Effector memory CD4-positive, alpha-beta T cell (primary cell): ENCODE measurements at regions not wholly inside any gene's neighbourhood (a gene's known extent, or its start where the extent isn't known, plus 50 kb on each side); places are given as distances from the start of the nearest gene placed in this dataset.

ENCODE experiments used
- DNase-seq, 3 donors: peaks; one replicate each; pipeline ENCODE4 v3.0.0-alpha.2; 2020
- H3K27ac ChIP-seq: 2 replicates; pipeline ENCODE4 v1.7.0; 2013; ENCODE audit warnings: mild to moderate bottlenecking, low read length, moderate library complexity; ENCODE audit not compliant: insufficient read depth, poor library complexity, severe bottlenecking
- H3K27me3 ChIP-seq: replicated peaks from 2 replicates; pipeline ENCODE4 v1.7.0; 2013; ENCODE audit warnings: mild to moderate bottlenecking, low read length; ENCODE audit not compliant: insufficient read depth, control insufficient read depth, poor library complexity, severe bottlenecking
- H3K36me3 ChIP-seq: 2 replicates; pipeline ENCODE4 v1.7.0; 2013; ENCODE audit warnings: mild to moderate bottlenecking, low read length, moderate library complexity; ENCODE audit not compliant: control insufficient read depth, insufficient read depth
- H3K4me1 ChIP-seq: 2 replicates; pipeline ENCODE4 v1.7.0; 2013; ENCODE audit warnings: low read length, mild to moderate bottlenecking; ENCODE audit not compliant: control insufficient read depth, insufficient read depth, poor library complexity, severe bottlenecking
- H3K4me3 ChIP-seq: 2 replicates; pipeline ENCODE4 v1.7.0; 2013; ENCODE audit warnings: low read length, low read depth, mild to moderate bottlenecking; ENCODE audit not compliant: insufficient read depth, poor library complexity, severe bottlenecking
- H3K9me3 ChIP-seq: 2 replicates; pipeline ENCODE4 v1.7.0; 2013; ENCODE audit warnings: mild to moderate bottlenecking, low read length, moderate library complexity; ENCODE audit not compliant: control insufficient read depth

- Histone ChIP-seq H3K4me1 (no peaks in the 10 kb centered on the region), H3K9me3 (no peaks in the 10 kb centered on the region), H3K27ac (no peak overlapping the region), H3K36me3 (no peaks in the 10 kb centered on the region), H3K4me3 (no peak overlapping the region), H3K27me3 (no peaks in the 10 kb centered on the region)
- DNase-seq: no peak
These were observed 61.8 kb upstream of the NRP1 start for GRCh38 chr10:33396279-33396678.

- H3K27me3 ChIP-seq: no peaks in the 10 kb centered on the region
- H3K4me3 ChIP-seq: no peak overlapping the region
- H3K36me3 ChIP-seq: no peaks in the 10 kb centered on the region
- H3K9me3 ChIP-seq: no peaks in the 10 kb centered on the region
- no peak for DNase-seq
- no peaks in the 10 kb centered on the region for H3K4me1 ChIP-seq
- no peak overlapping the region for H3K27ac ChIP-seq
These were observed 60.7 kb upstream of the NRP1 start for GRCh38 chr10:33395201-33395600.

GRCh38 chr10:33392706-33393105, 58.2 kb upstream of the NRP1 start:
- H3K4me3 ChIP-seq: no peak overlapping the region
- no peaks in the 10 kb centered on the region for H3K9me3 ChIP-seq
- H3K27ac ChIP-seq: no peak overlapping the region
- no peaks in the 10 kb centered on the region for H3K4me1 ChIP-seq
- no peaks in the 10 kb centered on the region for H3K36me3 ChIP-seq
- DNase-seq: no peak
- no peaks in the 10 kb centered on the region for H3K27me3 ChIP-seq

GRCh38 chr10:33391611-33392465, 57.4 kb upstream of the NRP1 start:
- no peaks in the 10 kb centered on the region for H3K4me1 ChIP-seq
- DNase-seq: no peak
- no peaks in the 10 kb centered on the region for H3K36me3 ChIP-seq
- no peak overlapping the region for H3K27ac ChIP-seq
- no peak overlapping the region for H3K4me3 ChIP-seq
- H3K9me3 ChIP-seq: no peaks in the 10 kb centered on the region
- H3K27me3 ChIP-seq: no peaks in the 10 kb centered on the region

GRCh38 chr10:33390046-33390445, 55.6 kb upstream of the NRP1 start:
- Histone ChIP-seq H3K4me1 (no peaks in the 10 kb centered on the region), H3K36me3 (no peaks in the 10 kb centered on the region), H3K27me3 (no peaks in the 10 kb centered on the region), H3K9me3 (no peaks in the 10 kb centered on the region), H3K4me3 (no peak overlapping the region), H3K27ac (no peak overlapping the region)
- DNase-seq: no peak

GRCh38 chr10:33388785-33389184, 54.3 kb upstream of the NRP1 start:
- no peak overlapping the region for H3K4me3 ChIP-seq
- H3K36me3 ChIP-seq: no peaks in the 10 kb centered on the region
- no peaks in the 10 kb centered on the region for H3K4me1 ChIP-seq
- H3K27me3 ChIP-seq: no peaks in the 10 kb centered on the region
- H3K27ac ChIP-seq: no peak overlapping the region
- DNase-seq: no peak
- no peaks in the 10 kb centered on the region for H3K9me3 ChIP-seq

- Histone ChIP-seq H3K27me3 (no peaks in the 10 kb centered on the region), H3K4me3 (no peak overlapping the region)
These were observed 53.9 kb upstream of the NRP1 start for GRCh38 chr10:33388382-33388781.

GRCh38 chr10:33387720-33388119, 53.3 kb upstream of the NRP1 start:
- Histone ChIP-seq H3K27ac (no peak overlapping the region), H3K9me3 (no peaks in the 10 kb centered on the region)

More at GRCh38 chr10:33388382-33388781, 53.9 kb upstream of the NRP1 start:
- DNase-seq: no peak
- H3K36me3 ChIP-seq: no peaks in the 10 kb centered on the region
- no peaks in the 10 kb centered on the region for H3K9me3 ChIP-seq
- H3K4me1 ChIP-seq: no peaks in the 10 kb centered on the region
- no peak overlapping the region for H3K27ac ChIP-seq

GRCh38 chr10:33386926-33387325, 52.5 kb upstream of the NRP1 start:
- no peak overlapping the region for H3K27ac ChIP-seq
- no peak for DNase-seq

More at GRCh38 chr10:33387720-33388119, 53.3 kb upstream of the NRP1 start:
- H3K36me3 ChIP-seq: no peaks in the 10 kb centered on the region
- no peaks in the 10 kb centered on the region for H3K4me1 ChIP-seq
- no peak overlapping the region for H3K4me3 ChIP-seq
- DNase-seq: no peak
- no peaks in the 10 kb centered on the region for H3K27me3 ChIP-seq

GRCh38 chr10:33385686-33386085, 51.2 kb upstream of the NRP1 start:
- Histone ChIP-seq H3K9me3 (no peaks in the 10 kb centered on the region), H3K27me3 (no peaks in the 10 kb centered on the region), H3K36me3 (no peaks in the 10 kb centered on the region), H3K4me1 (no peaks in the 10 kb centered on the region), H3K27ac (no peak overlapping the region), H3K4me3 (no peak overlapping the region)
- DNase-seq: no peak

More at GRCh38 chr10:33386926-33387325, 52.5 kb upstream of the NRP1 start:
- Histone ChIP-seq H3K9me3 (no peaks in the 10 kb centered on the region), H3K4me1 (no peaks in the 10 kb centered on the region), H3K36me3 (no peaks in the 10 kb centered on the region), H3K4me3 (no peak overlapping the region), H3K27me3 (no peaks in the 10 kb centered on the region)
